MCF 10A (cell line): ENCODE measurements at regions not wholly inside any gene's neighbourhood (a gene's known extent, or its start where the extent isn't known, plus 50 kb on each side); places are given as distances from the start of the nearest gene placed in this dataset.

ENCODE experiments used
- BruUV-seq: library from RNA; stranded (reverse); fragments of 400-500 nt; replicated peaks from 2 replicates; lab custom pipeline; 2021; lab: Mats Ljungman, UMichigan
- CTCF ChIA-PET: fragments of 300-600 bp; sonication (Branson Sonifier 250); formaldehyde crosslinking; extraction: SDS; loops from one replicate; lab custom pipeline; 2021; ENCODE audit warnings: antibody characterized with exemption, inconsistent platforms; lab: Yijun Ruan, JAX
- POLR2A ChIA-PET: fragments of 300-600, 350-650 bp; sonication (Branson Sonifier 250); formaldehyde crosslinking; extraction: SDS; loops from one replicate; lab custom pipeline; 2020; ENCODE audit warnings: antibody characterized with exemption, inconsistent platforms; lab: Yijun Ruan, JAX
- DNase-seq: peaks from one replicate; pipeline ENCODE4 v3.0.0-alpha.2; 2018; ENCODE audit not compliant: unreplicated experiment
- H3K27ac Mint-ChIP-seq: one replicate; pipeline ENCODE4 v1.8.0; 2022; ENCODE audit warnings: mild to moderate bottlenecking, low read depth, mixed read lengths; ENCODE audit not compliant: unreplicated experiment
- H3K27me3 Mint-ChIP-seq: one replicate; pipeline ENCODE4 v1.8.0; 2022; ENCODE audit warnings: mixed read lengths; ENCODE audit not compliant: insufficient read depth, unreplicated experiment
- H3K36me3 Mint-ChIP-seq: one replicate; pipeline ENCODE4 v1.8.0; 2022; ENCODE audit warnings: mild to moderate bottlenecking, moderate library complexity, mixed read lengths; ENCODE audit not compliant: insufficient read depth, unreplicated experiment
- H3K4me1 Mint-ChIP-seq: one replicate; pipeline ENCODE4 v1.8.0; 2022; ENCODE audit warnings: mixed read lengths; ENCODE audit not compliant: insufficient read depth, unreplicated experiment
- H3K4me3 Mint-ChIP-seq: one replicate; pipeline ENCODE4 v1.8.0; 2022; ENCODE audit warnings: mild to moderate bottlenecking, moderate library complexity, mixed read lengths; ENCODE audit not compliant: unreplicated experiment
- H3K9me3 Mint-ChIP-seq: one replicate; pipeline ENCODE4 v1.8.0; 2022; ENCODE audit warnings: mixed read lengths; ENCODE audit not compliant: unreplicated experiment
- intact Hi-C: fragments of 100-400 bp; cut with micrococcal nuclease; formaldehyde crosslinking; loops from 2 replicates; pipeline ENCODE4 v1.14.1; 2022
- TF ChIP-seq, protein P1 (sequence below): fragments of 200-600 bp; IDR thresholded peaks from one replicate; pipeline ENCODE4 v1.8.0; 2022; ENCODE audit warnings: antibody characterized with exemption, mild to moderate bottlenecking; ENCODE audit not compliant: unreplicated experiment

DNA sequence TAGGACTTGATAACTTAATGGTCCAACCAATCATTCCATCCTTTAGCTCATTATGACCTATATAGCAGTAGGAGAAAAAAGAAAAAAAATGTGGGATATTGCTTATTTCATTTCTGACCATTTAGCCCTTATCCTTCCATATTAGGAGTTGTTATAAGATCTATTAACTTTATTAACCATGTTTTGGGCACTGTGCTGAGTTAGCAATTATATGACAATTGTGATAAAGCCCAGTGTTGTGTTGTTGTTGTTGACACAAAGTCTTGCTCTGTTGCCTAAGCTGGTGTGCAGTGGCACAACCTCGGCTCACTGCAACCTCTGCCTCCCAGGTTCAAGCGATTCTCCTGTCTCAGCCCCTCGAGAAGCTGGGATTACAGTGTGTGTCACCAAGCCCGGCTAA is 569.7 kb upstream of the FOXG1 start:
- Mint-ChIP-seq H3K27me3 (no peaks in the 10 kb centered on the region), H3K27ac (no peak overlapping the region), H3K4me3 (no peak overlapping the region), H3K4me1 (no peaks in the 10 kb centered on the region), H3K9me3 (no peaks in the 10 kb centered on the region), H3K36me3 (no peaks in the 10 kb centered on the region)
- ChIA-PET POLR2A (interaction anchor here (0.6 kb wide), 1 partner anchor 11 kb away, joined by 4 read pairs; no protein-coding TSS in a partner anchor), CTCF (no interaction called here)
- no TSS peak for BruUV-seq
- TF ChIP-seq, protein P1, sequence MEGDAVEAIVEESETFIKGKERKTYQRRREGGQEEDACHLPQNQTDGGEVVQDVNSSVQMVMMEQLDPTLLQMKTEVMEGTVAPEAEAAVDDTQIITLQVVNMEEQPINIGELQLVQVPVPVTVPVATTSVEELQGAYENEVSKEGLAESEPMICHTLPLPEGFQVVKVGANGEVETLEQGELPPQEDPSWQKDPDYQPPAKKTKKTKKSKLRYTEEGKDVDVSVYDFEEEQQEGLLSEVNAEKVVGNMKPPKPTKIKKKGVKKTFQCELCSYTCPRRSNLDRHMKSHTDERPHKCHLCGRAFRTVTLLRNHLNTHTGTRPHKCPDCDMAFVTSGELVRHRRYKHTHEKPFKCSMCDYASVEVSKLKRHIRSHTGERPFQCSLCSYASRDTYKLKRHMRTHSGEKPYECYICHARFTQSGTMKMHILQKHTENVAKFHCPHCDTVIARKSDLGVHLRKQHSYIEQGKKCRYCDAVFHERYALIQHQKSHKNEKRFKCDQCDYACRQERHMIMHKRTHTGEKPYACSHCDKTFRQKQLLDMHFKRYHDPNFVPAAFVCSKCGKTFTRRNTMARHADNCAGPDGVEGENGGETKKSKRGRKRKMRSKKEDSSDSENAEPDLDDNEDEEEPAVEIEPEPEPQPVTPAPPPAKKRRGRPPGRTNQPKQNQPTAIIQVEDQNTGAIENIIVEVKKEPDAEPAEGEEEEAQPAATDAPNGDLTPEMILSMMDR = no peak
- DNase-seq = no peak
- intact Hi-C loops = no loop called here

DNA sequence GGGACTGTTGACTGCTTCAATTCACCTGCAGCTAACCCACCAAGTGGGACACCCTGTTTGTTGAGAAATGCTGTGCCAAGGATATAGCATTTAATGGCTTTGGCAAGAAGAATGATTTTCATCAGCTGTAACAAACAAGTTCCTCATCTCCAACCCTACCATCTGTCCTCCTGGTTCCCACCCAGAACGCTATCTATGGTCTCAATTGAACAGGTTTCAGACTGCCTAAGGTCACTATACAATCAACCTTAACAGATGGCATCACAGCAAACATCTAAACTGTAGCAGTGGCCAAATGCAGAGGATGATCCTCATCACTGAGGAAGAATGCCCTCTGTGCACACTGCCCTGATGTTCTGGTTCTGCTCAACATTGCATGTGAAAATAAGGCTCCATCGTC is 546.2 kb upstream of the FOXG1 start:
- Mint-ChIP-seq H3K4me1 (no peaks in the 10 kb centered on the region), H3K27me3 (no peaks in the 10 kb centered on the region), H3K9me3 (peaks cover 6% of the 10 kb centered on the region), H3K36me3 (no peaks in the 10 kb centered on the region), H3K27ac (no peak overlapping the region), H3K4me3 (no peak overlapping the region)
- CTCF ChIA-PET = no interaction called here
- intact Hi-C loops = no loop called here
- no TSS peak for BruUV-seq
- POLR2A ChIA-PET = no interaction called here
- TF ChIP-seq, protein P1 = no peak
- no peak for DNase-seq

DNA sequence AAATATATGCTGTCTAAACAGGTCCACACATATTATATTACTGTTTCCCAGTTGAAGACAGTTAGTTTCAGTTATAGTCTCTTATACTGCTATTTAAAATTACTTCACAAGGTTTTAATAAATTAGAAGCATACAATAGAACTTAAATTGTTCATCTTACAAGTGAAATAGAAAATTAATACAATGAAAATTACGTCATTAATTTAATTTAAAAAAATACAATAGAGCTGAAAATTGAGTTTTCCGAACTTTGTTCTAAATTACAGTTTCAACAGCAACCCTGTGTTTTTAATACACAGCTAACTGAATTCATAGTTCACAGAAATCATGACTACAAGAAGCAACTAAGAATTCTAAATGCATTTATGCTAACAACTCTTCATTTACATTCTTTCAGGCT is 525.7 kb upstream of the FOXG1 start:
- DNase-seq = no peak
- Mint-ChIP-seq H3K9me3 (peaks cover 7% of the 10 kb centered on the region), H3K4me1 (no peaks in the 10 kb centered on the region), H3K36me3 (no peaks in the 10 kb centered on the region), H3K27me3 (no peaks in the 10 kb centered on the region), H3K27ac (no peak overlapping the region), H3K4me3 (no peak overlapping the region)
- CTCF ChIA-PET = no interaction called here
- POLR2A ChIA-PET = no interaction called here
- BruUV-seq = no TSS peak
- TF ChIP-seq, protein P1 = no peak
- intact Hi-C loops = no loop called here

DNA sequence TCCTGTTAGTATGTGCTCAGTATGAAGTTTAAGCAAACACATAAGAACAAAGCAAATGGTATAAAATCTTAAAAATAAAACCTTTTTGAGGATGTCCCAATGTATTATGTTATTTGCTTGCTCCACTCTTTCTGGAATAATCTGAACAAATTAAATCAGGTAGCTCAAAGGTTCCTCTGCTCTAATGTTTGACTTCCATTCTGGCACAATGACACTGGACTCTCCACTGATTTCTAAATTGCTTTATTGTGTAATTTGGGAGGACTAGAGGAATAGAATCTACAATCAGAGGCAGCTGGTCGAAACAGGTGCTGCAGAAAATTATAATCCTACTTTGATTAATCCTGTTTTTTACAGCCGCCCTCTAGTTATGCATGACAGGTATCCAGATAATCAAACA is 523.7 kb upstream of the FOXG1 start:
- Mint-ChIP-seq H3K27me3 (no peaks in the 10 kb centered on the region), H3K4me3 (no peak overlapping the region), H3K4me1 (no peaks in the 10 kb centered on the region), H3K9me3 (peaks cover 4% of the 10 kb centered on the region), H3K27ac (no peak overlapping the region), H3K36me3 (no peaks in the 10 kb centered on the region)
- intact Hi-C loops = no loop called here
- DNase-seq = no peak
- TF ChIP-seq, protein P1 = no peak
- CTCF ChIA-PET = interaction anchor here (1.2 kb wide), 1 partner anchor 19 kb away, joined by 3 read pairs; no protein-coding TSS in a partner anchor
- POLR2A ChIA-PET = interaction anchor here (0.6 kb wide), 1 partner anchor 364 kb away, joined by 4 read pairs; no protein-coding TSS in a partner anchor
- BruUV-seq = no TSS peak
